IMR-90 (cell line): ENCODE measurements at regions not wholly inside any gene's neighbourhood (a gene's known extent, or its start where the extent isn't known, plus 50 kb on each side); places are given as distances from the start of the nearest gene placed in this dataset.

ENCODE experiments used
- BHLHE40 ChIP-seq: fragments of 150-350 bp; IDR thresholded peaks from 2 replicates; pipeline ENCODE4 v1.6.1; 2016; ENCODE audit warnings: mild to moderate bottlenecking, low read depth, low read length
- FOS ChIP-seq: fragments of 150-350 bp; IDR thresholded peaks from 2 replicates; pipeline ENCODE4 v1.6.1; 2016; ENCODE audit warnings: low read depth, low read length
- MAFK ChIP-seq: IDR thresholded peaks from 2 replicates; pipeline ENCODE4 v1.6.1; 2012; ENCODE audit warnings: low read depth, low read length, improper control_type of control experiment
- MAZ ChIP-seq: IDR thresholded peaks from 2 replicates; pipeline ENCODE4 v1.6.1; 2012; ENCODE audit warnings: low read depth, mild to moderate bottlenecking, low read length, improper control_type of control experiment, moderate library complexity, borderline replicate concordance
- MXI1 ChIP-seq: IDR thresholded peaks from 2 replicates; pipeline ENCODE4 v1.6.1; 2012; ENCODE audit warnings: low read depth, mild to moderate bottlenecking, low read length, moderate library complexity, borderline replicate concordance
- NFE2L2 ChIP-seq: fragments of 150-350 bp; IDR thresholded peaks from 2 replicates; pipeline ENCODE4 v1.6.1; 2016; ENCODE audit warnings: low read depth, mild to moderate bottlenecking, low read length
- POLR2A ChIP-seq: IDR thresholded peaks from 2 replicates; pipeline ENCODE4 v1.6.1; 2012; ENCODE audit warnings: mild to moderate bottlenecking, low read depth, low read length
- RAD21 ChIP-seq: IDR thresholded peaks from 2 replicates; pipeline ENCODE4 v1.6.1; 2012; ENCODE audit warnings: low read length, improper control_type of control experiment
- RCOR1 ChIP-seq: IDR thresholded peaks from 2 replicates; pipeline ENCODE4 v1.6.1; 2012; ENCODE audit warnings: mild to moderate bottlenecking, low read length, improper control_type of control experiment; ENCODE audit not compliant: insufficient replicate concordance
- RFX5 ChIP-seq: IDR thresholded peaks from 2 replicates; pipeline ENCODE4 v1.8.0; 2012; ENCODE audit warnings: low read depth, mild to moderate bottlenecking, low read length, moderate library complexity
- SMC3 ChIP-seq: fragments of 150-350 bp; IDR thresholded peaks from 2 replicates; pipeline ENCODE4 v1.6.1; 2016; ENCODE audit warnings: low read depth, mild to moderate bottlenecking, antibody characterized with exemption, low read length, moderate library complexity
- TF ChIP-seq, protein P1 (sequence below): conservative IDR thresholded peaks from 2 replicates; pipeline ENCODE4 v1.5.1; 2012; ENCODE audit warnings: mild to moderate bottlenecking, low read depth, low read length, improper control_type of control experiment
- TF ChIP-seq, protein P2 (sequence below): fragments of 150-350 bp; IDR thresholded peaks from 2 replicates; pipeline ENCODE4 v1.6.1; 2016; ENCODE audit warnings: low read depth, mild to moderate bottlenecking, low read length, moderate library complexity, borderline replicate concordance
- TF ChIP-seq, protein P3 (sequence below): fragments of 150-350 bp; IDR thresholded peaks from 2 replicates; pipeline ENCODE4 v1.6.1; 2017; ENCODE audit warnings: mild to moderate bottlenecking, antibody characterized with exemption, low read length, low read depth

DNA sequence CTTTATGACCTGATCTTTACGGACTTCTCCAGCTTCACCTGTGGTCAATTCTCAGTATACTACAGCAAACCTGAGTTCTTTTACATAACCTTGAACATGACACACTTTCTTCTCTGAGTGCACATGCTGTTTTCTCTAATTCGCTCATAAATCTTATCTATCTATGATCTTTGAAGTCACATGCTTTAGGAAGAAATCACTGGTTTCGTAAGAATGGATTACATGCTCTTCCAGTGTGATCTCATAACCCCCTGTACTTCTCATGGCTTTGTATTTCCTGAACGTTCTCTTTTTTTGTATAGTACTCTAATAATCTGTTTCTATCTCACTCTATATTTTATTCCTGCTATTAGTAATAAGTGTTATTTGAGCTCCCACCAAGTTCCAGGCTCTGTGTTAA, 1165.2 kb downstream of the TBL1XR1 start:
- TF ChIP-seq, protein P1, sequence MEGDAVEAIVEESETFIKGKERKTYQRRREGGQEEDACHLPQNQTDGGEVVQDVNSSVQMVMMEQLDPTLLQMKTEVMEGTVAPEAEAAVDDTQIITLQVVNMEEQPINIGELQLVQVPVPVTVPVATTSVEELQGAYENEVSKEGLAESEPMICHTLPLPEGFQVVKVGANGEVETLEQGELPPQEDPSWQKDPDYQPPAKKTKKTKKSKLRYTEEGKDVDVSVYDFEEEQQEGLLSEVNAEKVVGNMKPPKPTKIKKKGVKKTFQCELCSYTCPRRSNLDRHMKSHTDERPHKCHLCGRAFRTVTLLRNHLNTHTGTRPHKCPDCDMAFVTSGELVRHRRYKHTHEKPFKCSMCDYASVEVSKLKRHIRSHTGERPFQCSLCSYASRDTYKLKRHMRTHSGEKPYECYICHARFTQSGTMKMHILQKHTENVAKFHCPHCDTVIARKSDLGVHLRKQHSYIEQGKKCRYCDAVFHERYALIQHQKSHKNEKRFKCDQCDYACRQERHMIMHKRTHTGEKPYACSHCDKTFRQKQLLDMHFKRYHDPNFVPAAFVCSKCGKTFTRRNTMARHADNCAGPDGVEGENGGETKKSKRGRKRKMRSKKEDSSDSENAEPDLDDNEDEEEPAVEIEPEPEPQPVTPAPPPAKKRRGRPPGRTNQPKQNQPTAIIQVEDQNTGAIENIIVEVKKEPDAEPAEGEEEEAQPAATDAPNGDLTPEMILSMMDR = no peak
- TF ChIP-seq SMC3 (no peak), MAFK (no peak), POLR2A (no peak), RFX5 (no peak), RCOR1 (no peak), FOS (no peak), MXI1 (no peak), NFE2L2 (no peak), MAZ (no peak), BHLHE40 (no peak), RAD21 (no peak)
- TF ChIP-seq, protein P2, sequence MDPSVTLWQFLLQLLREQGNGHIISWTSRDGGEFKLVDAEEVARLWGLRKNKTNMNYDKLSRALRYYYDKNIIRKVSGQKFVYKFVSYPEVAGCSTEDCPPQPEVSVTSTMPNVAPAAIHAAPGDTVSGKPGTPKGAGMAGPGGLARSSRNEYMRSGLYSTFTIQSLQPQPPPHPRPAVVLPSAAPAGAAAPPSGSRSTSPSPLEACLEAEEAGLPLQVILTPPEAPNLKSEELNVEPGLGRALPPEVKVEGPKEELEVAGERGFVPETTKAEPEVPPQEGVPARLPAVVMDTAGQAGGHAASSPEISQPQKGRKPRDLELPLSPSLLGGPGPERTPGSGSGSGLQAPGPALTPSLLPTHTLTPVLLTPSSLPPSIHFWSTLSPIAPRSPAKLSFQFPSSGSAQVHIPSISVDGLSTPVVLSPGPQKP = no peak
- TF ChIP-seq, protein P3, sequence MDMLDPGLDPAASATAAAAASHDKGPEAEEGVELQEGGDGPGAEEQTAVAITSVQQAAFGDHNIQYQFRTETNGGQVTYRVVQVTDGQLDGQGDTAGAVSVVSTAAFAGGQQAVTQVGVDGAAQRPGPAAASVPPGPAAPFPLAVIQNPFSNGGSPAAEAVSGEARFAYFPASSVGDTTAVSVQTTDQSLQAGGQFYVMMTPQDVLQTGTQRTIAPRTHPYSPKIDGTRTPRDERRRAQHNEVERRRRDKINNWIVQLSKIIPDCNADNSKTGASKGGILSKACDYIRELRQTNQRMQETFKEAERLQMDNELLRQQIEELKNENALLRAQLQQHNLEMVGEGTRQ = no peak
